ENCODE measurements at regions not wholly inside any gene's neighbourhood (a gene's known extent, or its start where the extent isn't known, plus 50 kb on each side); places are given as distances from the start of the nearest gene placed in this dataset.
"Not testable (repeated sequence)": the region's sequence is repeated elsewhere in the genome, so short reads cannot be mapped to it uniquely, and the experiment has no call there.

GRCh38 chr10:130970341-130971122, 341.0 kb downstream of the TCERG1L start:
- no peak overlapping the region for H3K4me3 ChIP-seq
- H3K9me3 ChIP-seq: no peaks in the 10 kb centered on the region
- TF ChIP-seq, protein P1, sequence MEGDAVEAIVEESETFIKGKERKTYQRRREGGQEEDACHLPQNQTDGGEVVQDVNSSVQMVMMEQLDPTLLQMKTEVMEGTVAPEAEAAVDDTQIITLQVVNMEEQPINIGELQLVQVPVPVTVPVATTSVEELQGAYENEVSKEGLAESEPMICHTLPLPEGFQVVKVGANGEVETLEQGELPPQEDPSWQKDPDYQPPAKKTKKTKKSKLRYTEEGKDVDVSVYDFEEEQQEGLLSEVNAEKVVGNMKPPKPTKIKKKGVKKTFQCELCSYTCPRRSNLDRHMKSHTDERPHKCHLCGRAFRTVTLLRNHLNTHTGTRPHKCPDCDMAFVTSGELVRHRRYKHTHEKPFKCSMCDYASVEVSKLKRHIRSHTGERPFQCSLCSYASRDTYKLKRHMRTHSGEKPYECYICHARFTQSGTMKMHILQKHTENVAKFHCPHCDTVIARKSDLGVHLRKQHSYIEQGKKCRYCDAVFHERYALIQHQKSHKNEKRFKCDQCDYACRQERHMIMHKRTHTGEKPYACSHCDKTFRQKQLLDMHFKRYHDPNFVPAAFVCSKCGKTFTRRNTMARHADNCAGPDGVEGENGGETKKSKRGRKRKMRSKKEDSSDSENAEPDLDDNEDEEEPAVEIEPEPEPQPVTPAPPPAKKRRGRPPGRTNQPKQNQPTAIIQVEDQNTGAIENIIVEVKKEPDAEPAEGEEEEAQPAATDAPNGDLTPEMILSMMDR (IDR thresholded peaks at IDR 0.05): no peak
- TF ChIP-seq POLR2A (IDR thresholded peaks at IDR 0.05) (no peak), POLR2AphosphoS5 (IDR thresholded peaks at IDR 0.05) (no peak), EP300 (IDR thresholded peaks at IDR 0.05; ENCODE audit: low read depth) (no peak)
- in situ Hi-C loops (cut with MboI; ENCODE audit: low pct_ligation_motif_present in 1 of 4, low pct_unique_long_range_greater_than_20kb in 1 of 4, low sequenced_read_pairs in 3 of 4) (no loop called here), intact Hi-C loops (cut with DNase I; ENCODE audit: low total_unique reads) (no loop called here)
- H3K4me1 ChIP-seq: no peaks in the 10 kb centered on the region
- H3K27me3 ChIP-seq: no peaks in the 10 kb centered on the region
- 77 to 90% methylated on average over 2 to 10 of the region's 10 CpGs for WGBS, 2 donors (ENCODE audit: low coverage in 1 of 2)
- no peak for DNase-seq
- H3K36me3 ChIP-seq: no peaks in the 10 kb centered on the region
- H3K27ac ChIP-seq: no peak overlapping the region

- WGBS, 2 donors (ENCODE audit: low coverage in 1 of 2): 70% methylated on average over 8 of the region's 8 CpGs; no CpG with 5 or more reads in 1 of the 2 donors
- no peaks in the 10 kb centered on the region for H3K9me3 ChIP-seq
- H3K27me3 ChIP-seq: no peaks in the 10 kb centered on the region
- no peak for DNase-seq
- intact Hi-C loops (cut with DNase I; ENCODE audit: low total_unique reads) (no loop called here), in situ Hi-C loops (cut with MboI; ENCODE audit: low pct_ligation_motif_present in 1 of 4, low pct_unique_long_range_greater_than_20kb in 1 of 4, low sequenced_read_pairs in 3 of 4) (no loop called here)
- H3K4me3 ChIP-seq: no peak overlapping the region
- H3K36me3 ChIP-seq: no peaks in the 10 kb centered on the region
- TF ChIP-seq EP300 (IDR thresholded peaks at IDR 0.05; ENCODE audit: low read depth) (no peak), POLR2A (IDR thresholded peaks at IDR 0.05) (no peak), POLR2AphosphoS5 (IDR thresholded peaks at IDR 0.05) (no peak)
- TF ChIP-seq, protein P1 (IDR thresholded peaks at IDR 0.05): no peak
- no peaks in the 10 kb centered on the region for H3K4me1 ChIP-seq
- no peak overlapping the region for H3K27ac ChIP-seq
Measured at GRCh38 chr10:130971123-130971435, 340.4 kb downstream of the TCERG1L start.

DNA sequence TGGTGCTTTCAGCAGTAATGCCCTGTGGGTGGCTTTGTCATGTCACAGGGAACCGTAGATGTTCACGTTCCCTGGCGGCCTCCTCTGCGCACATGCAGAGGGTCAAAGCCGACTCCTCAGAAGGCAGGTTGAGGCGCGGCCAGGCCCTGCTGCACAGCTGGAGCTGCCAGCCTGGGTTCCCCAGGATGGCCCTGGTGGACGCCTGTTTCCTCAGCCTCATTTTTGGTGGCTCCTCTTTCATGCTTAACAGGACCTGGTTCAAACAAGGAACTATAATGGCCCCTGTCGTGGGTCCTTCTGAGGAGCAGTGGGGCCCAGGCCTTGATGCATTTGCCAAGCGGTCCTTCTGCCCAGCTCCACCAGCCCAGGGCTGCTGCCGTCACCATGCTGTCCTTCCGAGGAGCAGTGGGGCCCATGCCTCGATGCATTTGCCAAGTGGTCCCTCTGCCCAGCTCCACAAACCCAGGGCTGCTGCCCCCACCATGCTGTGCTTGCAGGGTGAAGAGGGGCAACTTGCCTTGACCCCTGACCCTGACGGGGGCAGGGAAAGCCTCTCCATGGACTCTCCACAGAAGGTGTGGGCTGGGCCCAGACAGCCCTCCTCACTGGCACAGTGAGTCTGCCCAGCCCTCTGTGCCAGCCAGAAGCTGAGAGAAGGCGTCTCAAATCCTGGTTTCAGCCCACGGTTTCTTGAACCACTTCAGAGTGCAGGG, 338.2 kb downstream of the TCERG1L start:
- intact Hi-C loops (cut with DNase I; ENCODE audit: low total_unique reads): no loop called here
- Histone ChIP-seq H3K36me3 (no peaks in the 10 kb centered on the region), H3K4me1 (no peaks in the 10 kb centered on the region), H3K27me3 (no peaks in the 10 kb centered on the region), H3K4me3 (no peak overlapping the region), H3K9me3 (no peaks in the 10 kb centered on the region), H3K27ac (no peak overlapping the region)
- TF ChIP-seq POLR2A (IDR thresholded peaks at IDR 0.05): no peak
- TF ChIP-seq, protein P1 (IDR thresholded peaks at IDR 0.05): no peak
- TF ChIP-seq POLR2AphosphoS5 (IDR thresholded peaks at IDR 0.05): no peak
- no peak for TF ChIP-seq EP300 (IDR thresholded peaks at IDR 0.05; ENCODE audit: low read depth)
- no peak for DNase-seq
- 84 to 92% methylated on average over 2 to 13 of the region's 16 CpGs for WGBS, 2 donors (ENCODE audit: low coverage in 1 of 2)
- in situ Hi-C loops (cut with MboI; ENCODE audit: low pct_ligation_motif_present in 1 of 4, low pct_unique_long_range_greater_than_20kb in 1 of 4, low sequenced_read_pairs in 3 of 4): no loop called here

DNA sequence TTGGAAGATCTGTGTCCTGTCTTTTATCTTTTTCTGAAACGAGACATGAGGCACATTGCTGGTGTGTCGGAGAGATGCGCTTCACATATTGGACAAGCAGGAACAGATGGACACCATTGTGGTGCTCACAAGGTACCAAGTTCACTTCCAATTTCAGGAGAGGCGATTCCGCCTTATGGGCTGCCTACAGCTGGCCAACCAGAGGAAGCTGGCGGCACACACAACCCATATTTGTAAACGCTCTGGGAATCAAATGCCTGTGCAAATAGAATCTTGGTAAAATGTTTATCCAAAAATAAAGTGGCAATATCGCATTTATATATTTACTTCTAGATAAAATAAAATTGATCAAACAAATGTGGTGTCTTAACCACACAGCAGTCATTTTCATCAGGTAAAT, 337.4 kb downstream of the TCERG1L start:
- Histone ChIP-seq H3K27me3 (no peaks in the 10 kb centered on the region), H3K36me3 (no peaks in the 10 kb centered on the region), H3K9me3 (no peaks in the 10 kb centered on the region), H3K4me1 (no peaks in the 10 kb centered on the region), H3K4me3 (no peak overlapping the region), H3K27ac (no peak overlapping the region)
- DNase-seq: no peak
- 78 to 80% methylated on average over 4 to 8 of the region's 8 CpGs for WGBS, 2 donors (ENCODE audit: low coverage in 1 of 2)
- TF ChIP-seq, protein P1 (IDR thresholded peaks at IDR 0.05): no peak
- TF ChIP-seq EP300 (IDR thresholded peaks at IDR 0.05; ENCODE audit: low read depth) (no peak), POLR2A (IDR thresholded peaks at IDR 0.05) (no peak)
- in situ Hi-C loops (cut with MboI; ENCODE audit: low pct_ligation_motif_present in 1 of 4, low pct_unique_long_range_greater_than_20kb in 1 of 4, low sequenced_read_pairs in 3 of 4) (no loop called here), intact Hi-C loops (cut with DNase I; ENCODE audit: low total_unique reads) (no loop called here)

DNA sequence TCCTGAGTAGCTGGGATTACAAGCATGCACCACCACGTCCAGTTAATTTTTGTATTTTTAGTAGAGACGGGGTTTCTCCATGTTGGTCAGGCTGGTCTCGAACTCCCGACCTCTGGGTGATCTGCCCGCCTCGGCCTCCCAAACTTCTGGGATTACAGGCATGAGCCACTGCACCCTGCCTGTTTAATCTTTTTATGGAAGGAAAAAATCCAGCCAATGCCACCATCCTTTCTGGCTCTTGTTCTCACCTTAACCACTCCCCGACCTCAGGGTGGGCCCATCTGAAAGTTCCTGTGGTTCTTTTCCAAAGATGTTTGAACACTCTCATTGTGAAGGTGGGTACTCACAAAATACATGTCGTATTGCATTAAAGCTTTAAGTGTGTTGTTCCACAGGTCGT, 336.2 kb downstream of the TCERG1L start:
- intact Hi-C loops (cut with DNase I; ENCODE audit: low total_unique reads); DNase-seq; H3K36me3 ChIP-seq; in situ Hi-C loops (cut with MboI; ENCODE audit: low pct_ligation_motif_present in 1 of 4, low pct_unique_long_range_greater_than_20kb in 1 of 4, low sequenced_read_pairs in 3 of 4); H3K27me3 ChIP-seq; H3K9me3 ChIP-seq; H3K4me1 ChIP-seq; H3K4me3 ChIP-seq; H3K27ac ChIP-seq: not testable (repeated sequence)
- 75 to 85% methylated on average over 6 to 9 of the region's 9 CpGs for WGBS, 2 donors (ENCODE audit: low coverage in 1 of 2)
